Astrocyte (in vitro differentiated cells and primary cell): ENCODE measurements at regions not wholly inside any gene's neighbourhood (a gene's known extent, or its start where the extent isn't known, plus 50 kb on each side); places are given as distances from the start of the nearest gene placed in this dataset.

Experiments
- DNase-seq: peaks from one replicate; pipeline ENCODE4 v3.0.0-alpha.2; 2010; ENCODE audit warnings: low read depth
- FAIRE-seq: peaks from 2 replicates; lab custom pipeline; 2011; peaks lifted over from hg19 to GRCh38; lab: Jason Lieb, UNC
- H2AFZ ChIP-seq: 2 replicates; pipeline ENCODE4 v1.6.0; 2012; ENCODE audit warnings: low read depth, low read length, inconsistent platforms
- H3K27ac ChIP-seq: 2 replicates; pipeline ENCODE4 v1.5.1; 2011; ENCODE audit warnings: low read depth, low read length, inconsistent platforms
- H3K27me3 ChIP-seq: 2 replicates; pipeline ENCODE4 v1.6.0; 2011; ENCODE audit warnings: low read length, inconsistent platforms; ENCODE audit not compliant: insufficient read depth
- H3K36me3 ChIP-seq: 2 replicates; pipeline ENCODE4 v1.5.1; 2011; ENCODE audit warnings: low read length, inconsistent platforms; ENCODE audit not compliant: insufficient read depth
- H3K4me1 ChIP-seq: 2 replicates; pipeline ENCODE4 v1.5.1; 2011; ENCODE audit warnings: low read length, inconsistent platforms; ENCODE audit not compliant: insufficient read depth
- H3K4me2 ChIP-seq: 2 replicates; pipeline ENCODE4 v1.6.0; 2012; ENCODE audit warnings: low read length, inconsistent platforms
- H3K4me3 ChIP-seq: 2 replicates; pipeline ENCODE4 v1.5.1; 2011; ENCODE audit warnings: low read depth, mild to moderate bottlenecking, low read length, inconsistent platforms; ENCODE audit not compliant: insufficient read depth
- H3K79me2 ChIP-seq: 2 replicates; pipeline ENCODE4 v1.6.0; 2012; ENCODE audit warnings: mild to moderate bottlenecking, low read length, inconsistent platforms; ENCODE audit not compliant: insufficient read depth
- H3K9ac ChIP-seq: 2 replicates; pipeline ENCODE4 v1.6.0; 2012; ENCODE audit warnings: mild to moderate bottlenecking, low read length, inconsistent platforms
- H3K9me3 ChIP-seq: 2 replicates; pipeline ENCODE4 v1.5.1; 2012; ENCODE audit warnings: low read depth, mild to moderate bottlenecking, low read length, inconsistent platforms; ENCODE audit not compliant: insufficient read depth
- H4K20me1 ChIP-seq: 2 replicates; pipeline ENCODE4 v1.6.0; 2012; ENCODE audit warnings: low read length, inconsistent platforms; ENCODE audit not compliant: insufficient read depth
- H3K27ac Mint-ChIP-seq: one replicate; pipeline ENCODE4 v1.8.0; 2021; ENCODE audit warnings: mild to moderate bottlenecking, mixed read lengths; ENCODE audit not compliant: unreplicated experiment
- H3K27me3 Mint-ChIP-seq: one replicate; pipeline ENCODE4 v1.8.0; 2021; ENCODE audit warnings: low read depth, mixed read lengths; ENCODE audit not compliant: unreplicated experiment
- H3K36me3 Mint-ChIP-seq: one replicate; pipeline ENCODE4 v1.8.0; 2021; ENCODE audit warnings: low read depth, mixed read lengths; ENCODE audit not compliant: unreplicated experiment
- H3K4me1 Mint-ChIP-seq: one replicate; pipeline ENCODE4 v1.8.0; 2021; ENCODE audit warnings: low read depth, mixed read lengths; ENCODE audit not compliant: unreplicated experiment
- H3K4me3 Mint-ChIP-seq: one replicate; pipeline ENCODE4 v1.8.0; 2021; ENCODE audit warnings: mild to moderate bottlenecking, moderate library complexity, mixed read lengths; ENCODE audit not compliant: unreplicated experiment
- H3K9me3 Mint-ChIP-seq: one replicate; pipeline ENCODE4 v1.8.0; 2021; ENCODE audit warnings: mild to moderate bottlenecking, mixed read lengths; ENCODE audit not compliant: unreplicated experiment
- CTCF ChIP-seq: IDR thresholded peaks from 2 replicates; pipeline ENCODE4 v1.5.1; 2011; ENCODE audit warnings: low read depth, mild to moderate bottlenecking, inconsistent platforms, low read length, moderate library complexity; ENCODE audit not compliant: insufficient read depth
- EZH2 ChIP-seq: IDR thresholded peaks from 2 replicates; pipeline ENCODE4 v1.6.1; 2012; ENCODE audit warnings: mild to moderate bottlenecking, low read length, inconsistent platforms; ENCODE audit not compliant: insufficient read depth

- Mint-ChIP-seq H3K27ac (no peak overlapping the region), H3K9me3 (no peaks in the 10 kb centered on the region), H3K4me1 (no peaks in the 10 kb centered on the region), H3K4me3 (no peak overlapping the region), H3K27me3 (no peaks in the 10 kb centered on the region), H3K36me3 (no peaks in the 10 kb centered on the region)
- Histone ChIP-seq H3K4me3 (no peak overlapping the region), H3K36me3 (no peaks in the 10 kb centered on the region), H3K27ac (no peak overlapping the region), H4K20me1 (no peaks in the 10 kb centered on the region), H3K79me2 (no peaks in the 10 kb centered on the region), H2AFZ (no peak overlapping the region), H3K9ac (no peak overlapping the region), H3K4me2 (no peak overlapping the region), H3K9me3 (peaks cover 2% of the 10 kb centered on the region), H3K4me1 (no peaks in the 10 kb centered on the region), H3K27me3 (no peaks in the 10 kb centered on the region)
- DNase-seq (no peak), FAIRE-seq (no peak)
- TF ChIP-seq CTCF (no peak), EZH2 (no peak)
Measured at GRCh38 chr3:34408088-34408487, 609.7 kb downstream of the PDCD6IP start.

- Histone ChIP-seq H3K9me3 (peaks cover 2% of the 10 kb centered on the region), H3K4me2 (no peak overlapping the region), H4K20me1 (no peaks in the 10 kb centered on the region), H3K27ac (no peak overlapping the region), H3K27me3 (no peaks in the 10 kb centered on the region), H2AFZ (no peak overlapping the region), H3K9ac (no peak overlapping the region), H3K4me3 (no peak overlapping the region), H3K36me3 (no peaks in the 10 kb centered on the region), H3K4me1 (no peaks in the 10 kb centered on the region), H3K79me2 (no peaks in the 10 kb centered on the region)
- no peaks in the 10 kb centered on the region for H3K9me3 Mint-ChIP-seq
- H3K36me3 Mint-ChIP-seq = no peaks in the 10 kb centered on the region
- TF ChIP-seq CTCF = no peak
- no peak for TF ChIP-seq EZH2
- H3K27ac Mint-ChIP-seq = no peak overlapping the region
- H3K4me1 Mint-ChIP-seq = no peaks in the 10 kb centered on the region
- DNase-seq (no peak), FAIRE-seq (no peak)
- no peak overlapping the region for H3K4me3 Mint-ChIP-seq
- no peaks in the 10 kb centered on the region for H3K27me3 Mint-ChIP-seq
Measured at GRCh38 chr3:34411596-34411995, 613.2 kb downstream of the PDCD6IP start.

- no peak for DNase-seq
- no peak for FAIRE-seq
- TF ChIP-seq EZH2 (no peak), CTCF (no peak)
Measured at GRCh38 chr3:34419801-34420200, 621.4 kb downstream of the PDCD6IP start.

More at GRCh38 chr3:34419801-34420200, 621.4 kb downstream of the PDCD6IP start:
- Mint-ChIP-seq H3K4me1 (no peaks in the 10 kb centered on the region), H3K27ac (no peak overlapping the region), H3K27me3 (no peaks in the 10 kb centered on the region), H3K9me3 (no peaks in the 10 kb centered on the region), H3K4me3 (no peak overlapping the region), H3K36me3 (no peaks in the 10 kb centered on the region)
- no peaks in the 10 kb centered on the region for H3K9me3 ChIP-seq
- H2AFZ ChIP-seq = no peak overlapping the region
- no peaks in the 10 kb centered on the region for H3K79me2 ChIP-seq
- H3K4me1 ChIP-seq = no peaks in the 10 kb centered on the region
- no peak overlapping the region for H3K4me3 ChIP-seq
- no peaks in the 10 kb centered on the region for H3K27me3 ChIP-seq
- no peak overlapping the region for H3K9ac ChIP-seq
- H3K27ac ChIP-seq = no peak overlapping the region
- H3K36me3 ChIP-seq = no peaks in the 10 kb centered on the region
- no peaks in the 10 kb centered on the region for H4K20me1 ChIP-seq
- H3K4me2 ChIP-seq = no peak overlapping the region
